ENCODE measurements at regions not wholly inside any gene's neighbourhood (a gene's known extent, or its start where the extent isn't known, plus 50 kb on each side); places are given as distances from the start of the nearest gene placed in this dataset.
"Not testable (repeated sequence)": the region's sequence is repeated elsewhere in the genome, so short reads cannot be mapped to it uniquely, and the experiment has no call there.

DNA sequence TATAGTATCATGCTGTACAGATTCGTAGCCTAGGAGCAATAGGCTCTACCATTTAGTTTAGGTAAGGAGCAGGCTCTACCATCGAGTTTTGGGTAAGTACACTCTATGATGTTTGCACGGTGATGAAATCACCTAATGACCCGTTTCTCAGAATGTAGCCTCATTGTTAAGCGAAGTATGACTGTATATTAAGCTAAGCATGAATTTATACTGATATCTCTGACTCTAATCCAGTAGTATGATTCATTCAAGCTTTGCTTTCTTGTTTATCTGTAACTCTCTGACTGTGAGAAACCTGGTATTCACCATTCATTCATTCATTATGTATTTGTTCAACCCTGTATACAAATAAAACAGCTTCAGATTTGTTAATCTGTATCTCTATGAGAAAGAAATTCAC lies 283.9 kb upstream of the PRICKLE1 start:
- Histone ChIP-seq H3K27ac (no peak overlapping the region), H3K36me3 (no peaks in the 10 kb centered on the region), H3K4me1 (no peaks in the 10 kb centered on the region), H3K27me3 (no peaks in the 10 kb centered on the region), H3K9me3 (no peaks in the 10 kb centered on the region), H3K9ac (ENCODE audit: low read depth in 2 of 2, low read length in 2 of 2) (no peak overlapping the region), H3K4me3 (no peak overlapping the region)
- intact Hi-C loops (cut with DNase I) = no loop called here
- DNase-seq = no peak
- no peak for TF ChIP-seq CTCF (IDR thresholded peaks at IDR 0.05)

GRCh38 chr12:42871816-42872215 lies 282.3 kb upstream of the PRICKLE1 start:
- H3K9me3 ChIP-seq = no peaks in the 10 kb centered on the region
- H3K36me3 ChIP-seq = no peaks in the 10 kb centered on the region

GRCh38 chr12:42868291-42868690 lies 278.7 kb upstream of the PRICKLE1 start:
- H3K4me1 ChIP-seq = no peaks in the 10 kb centered on the region
- no peak overlapping the region for H3K27ac ChIP-seq
- no peaks in the 10 kb centered on the region for H3K27me3 ChIP-seq
- no peak for TF ChIP-seq CTCF (IDR thresholded peaks at IDR 0.05)
- no peak overlapping the region for H3K9ac ChIP-seq (ENCODE audit: low read depth in 2 of 2, low read length in 2 of 2)
- no peaks in the 10 kb centered on the region for H3K36me3 ChIP-seq
- no peaks in the 10 kb centered on the region for H3K9me3 ChIP-seq
- no peak for DNase-seq
- H3K4me3 ChIP-seq = no peak overlapping the region
- intact Hi-C loops (cut with DNase I) = no loop called here

More at GRCh38 chr12:42871816-42872215, 282.3 kb upstream of the PRICKLE1 start:
- no peak for TF ChIP-seq CTCF (IDR thresholded peaks at IDR 0.05)
- intact Hi-C loops (cut with DNase I) = no loop called here
- H3K27ac ChIP-seq = no peak overlapping the region
- no peaks in the 10 kb centered on the region for H3K27me3 ChIP-seq
- no peak overlapping the region for H3K4me3 ChIP-seq
- DNase-seq = no peak
- no peaks in the 10 kb centered on the region for H3K4me1 ChIP-seq
- no peak overlapping the region for H3K9ac ChIP-seq (ENCODE audit: low read depth in 2 of 2, low read length in 2 of 2)

DNA sequence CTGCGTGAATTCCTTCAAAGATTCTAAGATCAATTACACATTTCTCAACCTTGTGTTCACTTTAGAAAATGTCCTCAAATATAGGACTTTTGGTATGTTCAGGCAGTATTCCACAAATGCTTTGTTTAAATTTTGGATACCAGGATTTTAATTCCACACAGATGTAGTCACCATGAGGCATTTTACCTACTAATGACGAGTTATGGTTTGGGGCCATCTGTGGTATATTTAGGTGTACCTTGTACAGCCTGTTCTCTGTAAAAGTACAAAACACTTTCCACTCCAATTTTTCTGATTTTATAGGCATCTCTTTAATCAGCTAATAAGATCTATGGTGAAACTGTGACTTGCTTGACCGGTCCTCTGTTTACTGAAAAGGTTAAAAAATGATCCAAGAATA lies 275.7 kb upstream of the PRICKLE1 start:
- Histone ChIP-seq H3K9ac (ENCODE audit: low read depth in 2 of 2, low read length in 2 of 2) (no peak overlapping the region), H3K9me3 (no peaks in the 10 kb centered on the region), H3K27me3 (no peaks in the 10 kb centered on the region), H3K4me3 (no peak overlapping the region), H3K27ac (no peak overlapping the region), H3K4me1 (no peaks in the 10 kb centered on the region), H3K36me3 (no peaks in the 10 kb centered on the region)
- intact Hi-C loops (cut with DNase I) = no loop called here
- no peak for TF ChIP-seq CTCF (IDR thresholded peaks at IDR 0.05)
- no peak for DNase-seq

- intact Hi-C loops (cut with DNase I) = no loop called here
- H3K4me3 ChIP-seq = no peak overlapping the region
- DNase-seq = no peak
- H3K9me3 ChIP-seq = no peaks in the 10 kb centered on the region
- H3K27ac ChIP-seq = no peak overlapping the region
- H3K9ac ChIP-seq (ENCODE audit: low read depth in 2 of 2, low read length in 2 of 2) = no peak overlapping the region
- no peaks in the 10 kb centered on the region for H3K36me3 ChIP-seq
- H3K27me3 ChIP-seq = no peaks in the 10 kb centered on the region
- no peaks in the 10 kb centered on the region for H3K4me1 ChIP-seq
- TF ChIP-seq CTCF (IDR thresholded peaks at IDR 0.05) = no peak
Measured at GRCh38 chr12:42862055-42862454, 272.5 kb upstream of the PRICKLE1 start.

DNA sequence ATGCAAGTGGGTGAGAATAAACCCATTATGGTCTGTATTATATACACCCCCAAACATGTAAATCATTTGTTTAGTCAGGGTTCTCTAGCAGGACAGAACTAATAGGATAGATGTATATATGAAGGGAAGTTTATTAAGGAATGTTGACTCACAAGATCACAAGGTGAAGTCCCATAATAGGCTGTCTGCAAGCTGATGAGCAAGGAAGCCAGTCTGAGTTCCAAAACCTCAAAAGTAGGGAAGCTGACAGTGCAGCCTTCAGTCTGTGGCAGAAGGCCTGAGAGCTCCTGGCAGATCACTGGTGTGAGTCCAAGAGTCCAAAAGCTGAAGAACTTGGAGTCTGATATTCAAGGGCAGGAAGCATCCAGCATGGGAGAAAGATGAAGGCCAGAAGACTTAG lies 270.8 kb upstream of the PRICKLE1 start:
- not testable (repeated sequence) for H3K9ac ChIP-seq (ENCODE audit: low read depth in 2 of 2, low read length in 2 of 2)

More for the DNA sequence above, 270.8 kb upstream of the PRICKLE1 start:
- H3K9me3 ChIP-seq; H3K36me3 ChIP-seq; H3K4me1 ChIP-seq; H3K4me3 ChIP-seq; intact Hi-C loops (cut with DNase I); DNase-seq; H3K27ac ChIP-seq; H3K27me3 ChIP-seq: not testable (repeated sequence)
